ENCODE measurements at regions not wholly inside any gene's neighbourhood (a gene's known extent, or its start where the extent isn't known, plus 50 kb on each side); places are given as distances from the start of the nearest gene placed in this dataset.

DNA sequence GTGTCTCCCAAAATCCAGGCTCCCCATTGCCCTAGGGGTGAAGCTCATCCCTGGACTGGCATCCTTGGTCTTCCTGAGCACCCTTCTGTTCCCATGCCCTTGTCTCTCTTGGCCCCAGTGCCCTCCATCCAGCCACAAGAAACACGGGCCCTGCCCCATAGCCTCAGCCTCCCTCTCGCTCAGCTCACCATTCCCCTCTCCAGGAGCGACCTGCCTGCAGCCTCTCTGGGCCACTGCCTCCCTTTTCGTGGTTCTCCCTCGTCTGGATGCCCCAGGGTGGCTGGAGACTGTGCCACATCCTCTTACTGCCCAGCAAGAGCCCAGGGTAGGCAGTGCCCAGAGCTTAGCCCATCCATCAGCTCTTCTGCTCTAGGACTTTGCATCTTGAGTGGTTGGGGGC, 532.1 kb downstream of the TBC1D22A start:
- no peak for DNase-seq

DNA sequence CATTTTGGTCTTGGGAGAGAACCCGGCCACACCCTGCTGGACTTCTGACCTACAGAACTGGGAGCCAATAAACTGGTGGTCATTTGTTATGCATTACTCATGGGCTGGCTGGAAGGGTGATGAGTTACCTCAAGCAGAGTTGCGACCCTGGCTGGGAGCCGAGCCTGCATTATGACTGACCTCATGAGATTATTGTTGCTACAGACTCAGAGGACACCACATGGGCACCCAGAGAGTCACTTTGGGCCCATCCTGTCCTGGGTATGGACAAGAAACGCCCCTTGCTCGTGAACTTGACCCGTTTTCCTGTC, 531.7 kb downstream of the TBC1D22A start:
- no peak for DNase-seq

DNA sequence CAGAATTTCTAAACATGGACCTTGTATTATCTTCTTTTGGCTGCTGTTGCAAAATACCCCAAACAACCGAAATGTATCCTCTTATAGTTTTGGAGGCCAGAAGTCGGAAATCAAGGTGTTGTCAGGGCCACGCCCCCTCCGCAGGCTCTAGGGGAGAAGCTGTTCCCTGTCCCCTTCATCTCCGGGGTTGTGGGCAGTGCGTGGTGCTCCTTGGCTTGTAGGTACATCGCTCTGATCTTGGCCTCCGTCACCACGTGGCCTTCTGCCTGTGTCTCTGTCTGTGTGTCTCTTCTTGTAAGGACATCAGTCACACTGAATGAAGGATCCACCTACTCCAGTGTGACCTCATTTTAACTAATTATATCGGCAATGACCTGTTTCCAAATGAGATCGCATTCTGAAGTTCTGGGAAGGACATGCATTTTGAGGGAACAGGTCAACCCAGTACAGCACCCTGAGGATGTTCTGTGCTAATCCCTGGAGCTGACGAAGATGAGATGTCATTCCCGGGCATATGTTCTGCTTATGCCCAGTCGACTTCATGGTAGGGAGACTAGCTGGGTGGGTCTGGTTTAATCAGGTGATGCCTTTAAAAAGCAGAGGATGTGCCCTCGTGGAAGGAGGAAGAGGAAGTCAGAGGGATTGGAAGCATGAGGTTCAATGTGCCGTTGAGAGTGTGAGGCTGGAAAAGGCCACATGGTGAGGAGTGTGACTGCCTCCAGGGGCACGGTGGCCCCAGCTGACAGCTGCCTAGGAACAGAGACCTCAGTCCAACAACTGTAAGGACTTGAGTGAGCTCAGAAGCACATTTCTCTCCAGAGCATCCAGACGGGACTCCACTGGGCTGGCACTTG, 531.1 kb downstream of the TBC1D22A start:
- no peak for DNase-seq

DNA sequence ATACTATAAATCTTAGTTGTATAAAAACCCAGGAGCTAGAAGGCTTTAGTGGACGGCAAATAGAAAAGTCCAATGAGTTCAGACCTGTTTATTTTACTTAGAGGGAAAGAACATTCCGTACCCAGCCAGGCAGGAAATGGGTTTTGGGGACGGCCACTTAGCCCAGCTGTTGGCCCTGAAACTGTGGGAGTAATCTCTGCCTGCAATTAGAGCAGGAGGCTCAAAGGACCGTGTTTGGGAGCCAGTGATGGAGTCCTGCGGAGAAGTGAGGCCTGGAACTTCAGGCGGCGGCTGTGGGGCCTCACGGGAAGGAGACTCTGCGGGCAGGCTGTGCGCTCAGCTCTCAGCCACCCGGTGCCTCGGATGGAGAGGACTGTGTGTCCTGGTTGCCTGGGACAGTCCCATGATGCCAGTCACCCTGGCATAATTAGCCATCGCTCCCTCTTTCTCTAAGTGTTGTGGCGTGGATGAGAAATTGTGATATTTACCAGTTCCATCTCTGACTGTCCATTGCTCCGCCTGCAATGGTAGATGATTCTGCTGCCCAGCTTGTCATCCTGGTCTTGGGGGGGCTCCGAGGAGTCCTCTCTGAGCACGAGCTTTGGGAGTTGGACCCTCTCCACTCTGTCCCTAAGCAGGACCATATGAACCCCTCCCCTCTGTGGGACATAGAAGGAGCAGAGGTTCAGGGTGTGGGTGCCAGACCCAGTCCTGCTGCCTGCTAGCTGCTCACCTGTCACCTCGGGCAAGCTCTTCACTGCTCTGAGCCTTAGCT, 530.3 kb downstream of the TBC1D22A start:
- DNase-seq = no peak

DNA sequence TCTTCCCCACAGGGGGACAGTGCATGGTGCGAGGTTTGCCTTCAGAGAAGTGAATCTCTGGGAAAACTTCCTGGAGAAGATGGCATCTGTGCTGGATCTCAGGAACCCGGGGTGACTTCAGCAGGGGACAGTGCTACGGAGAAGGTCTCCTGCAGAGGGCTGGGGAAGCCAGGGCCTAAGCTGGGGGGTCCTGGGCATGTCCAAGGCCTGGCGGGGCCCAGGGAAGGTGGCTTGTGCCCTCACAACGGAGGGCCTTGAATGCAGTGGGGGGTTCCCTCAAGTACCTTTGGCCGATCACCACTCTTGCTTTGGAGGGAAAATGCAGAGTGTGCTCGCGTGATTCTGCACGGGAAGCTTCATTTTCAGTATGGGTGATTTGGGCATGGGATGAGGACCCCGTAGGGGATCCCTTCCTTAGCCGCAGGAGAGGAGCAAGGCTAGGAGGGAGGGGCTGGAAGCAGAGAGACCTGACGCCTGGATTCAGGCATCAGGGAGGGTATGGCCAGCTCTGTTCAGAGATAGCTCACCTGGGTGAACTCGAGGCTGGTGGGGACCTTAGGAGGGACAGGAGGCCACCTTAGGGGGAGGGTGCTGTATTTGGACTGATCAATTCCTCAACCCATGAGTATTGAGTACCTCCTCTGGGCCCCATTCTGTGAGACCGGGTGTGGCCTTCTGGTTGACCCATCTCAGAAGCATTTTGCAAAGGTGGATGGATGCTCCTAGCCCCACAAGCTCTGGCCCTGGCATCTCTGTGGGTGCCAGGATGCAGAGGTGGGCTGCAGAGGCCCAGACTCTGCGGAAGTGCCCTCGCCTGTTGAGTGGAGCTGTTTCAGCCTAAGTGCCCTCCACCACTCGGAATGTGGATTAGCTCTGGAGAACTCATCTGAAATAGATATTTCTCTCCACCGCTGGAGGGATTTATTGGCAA, 529.4 kb downstream of the TBC1D22A start:
- DNase-seq = no peak

DNA sequence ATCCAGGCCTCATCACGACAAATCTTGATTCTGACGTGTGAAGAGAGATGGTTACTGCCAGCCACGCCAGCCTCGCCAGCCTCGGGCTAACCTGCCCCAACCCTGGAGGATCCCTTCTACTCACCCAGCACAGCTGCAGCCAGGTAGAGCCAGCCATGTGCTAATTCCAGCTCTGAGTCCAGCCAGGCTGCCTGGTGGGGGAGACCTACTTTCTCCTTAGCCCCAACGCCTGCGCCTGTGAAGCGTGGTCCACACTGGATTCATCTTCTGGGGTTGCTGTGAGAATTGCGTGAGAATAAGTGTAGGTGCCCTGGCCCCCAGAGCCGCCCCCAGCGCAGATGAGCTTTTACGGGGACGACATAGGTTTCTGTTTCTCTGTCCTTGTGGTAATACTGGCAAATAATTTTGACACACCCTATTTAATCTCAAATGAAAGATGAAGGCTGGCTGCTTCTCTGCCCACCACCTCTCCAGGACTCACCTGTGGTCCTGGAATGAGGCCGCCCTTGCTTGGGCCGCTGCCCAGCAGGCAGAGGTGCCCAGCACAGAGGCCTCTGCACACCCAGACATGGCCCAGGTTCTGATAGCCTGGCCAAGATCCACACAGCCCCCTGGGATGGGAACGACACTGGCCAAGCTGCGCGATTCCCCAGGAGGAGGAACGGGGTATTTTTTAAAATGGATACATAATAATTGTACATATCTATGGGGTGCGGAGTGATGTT, 528.4 kb downstream of the TBC1D22A start:
- no peak for DNase-seq

DNA sequence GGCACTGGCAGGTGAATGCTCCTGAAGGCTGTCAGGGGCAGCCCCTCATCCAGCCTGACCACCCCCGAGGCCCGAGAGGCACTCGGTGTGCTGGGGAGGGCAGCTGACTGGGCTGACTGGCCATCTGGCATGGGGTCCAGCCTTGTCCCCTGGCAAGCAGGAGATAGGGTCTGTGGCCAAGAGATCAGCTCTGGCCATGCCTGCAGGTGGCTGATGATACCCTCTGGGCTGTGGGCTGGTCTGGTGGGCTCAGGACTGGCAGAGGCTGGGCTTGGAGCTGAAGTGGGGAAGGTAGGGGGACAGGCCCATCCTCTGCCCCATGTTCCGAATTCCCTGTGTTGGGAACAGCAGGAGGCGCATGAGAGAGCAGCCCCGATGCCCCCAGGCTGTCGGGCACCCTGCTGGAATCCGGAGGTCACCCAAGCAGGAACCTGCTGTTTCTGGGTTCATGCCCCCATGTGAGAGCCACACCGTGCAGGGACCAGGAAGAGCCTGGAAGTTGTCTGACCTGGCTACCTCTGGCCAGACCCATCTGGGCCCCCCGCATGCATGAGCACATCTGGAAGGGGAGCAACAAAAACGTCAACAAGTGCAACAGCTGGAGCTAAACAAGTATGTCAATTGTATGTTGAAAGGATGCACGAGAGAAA, 527.0 kb downstream of the TBC1D22A start:
- no peak for DNase-seq

DNA sequence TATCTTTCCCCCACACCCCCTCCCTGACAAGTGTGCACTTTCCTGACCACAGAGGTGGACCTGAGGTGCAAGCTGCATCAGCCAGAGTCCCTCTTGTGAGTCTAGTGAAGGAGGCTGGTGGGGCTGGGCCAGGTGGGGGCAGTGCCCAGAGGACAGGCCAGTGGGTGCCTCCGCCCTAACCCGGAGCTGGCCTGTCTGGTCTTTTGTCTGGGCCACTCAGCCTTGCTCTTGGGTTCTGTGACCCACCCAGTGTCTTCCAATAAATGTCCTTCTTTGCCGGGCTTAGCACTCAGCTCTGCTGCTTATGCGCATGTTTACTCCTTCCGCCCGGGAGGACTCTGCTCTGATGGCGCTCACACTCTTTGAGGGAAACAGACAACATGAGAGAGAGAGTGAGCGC, 526.2 kb downstream of the TBC1D22A start:
- DNase-seq = no peak

DNA sequence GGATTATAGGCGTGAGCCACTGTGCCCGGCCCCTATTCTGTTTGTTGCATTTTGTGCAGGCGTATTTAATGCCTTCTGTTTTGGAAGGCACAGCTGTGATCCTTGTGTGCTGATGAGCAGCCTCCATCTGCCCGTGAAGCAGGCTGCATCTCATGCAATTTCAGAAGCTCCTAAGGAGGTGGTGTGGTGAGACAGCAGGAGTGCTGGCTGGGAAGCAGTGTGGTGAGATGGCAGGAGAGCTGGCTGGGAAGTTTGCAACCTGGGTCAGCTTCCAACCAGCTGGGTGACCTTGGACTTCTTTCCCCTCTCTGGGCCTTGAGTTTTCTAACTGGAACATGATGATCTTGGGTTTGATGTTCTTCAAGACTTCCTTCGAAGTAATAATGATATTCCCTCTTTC, 525.1 kb downstream of the TBC1D22A start:
- DNase-seq = no peak

DNA sequence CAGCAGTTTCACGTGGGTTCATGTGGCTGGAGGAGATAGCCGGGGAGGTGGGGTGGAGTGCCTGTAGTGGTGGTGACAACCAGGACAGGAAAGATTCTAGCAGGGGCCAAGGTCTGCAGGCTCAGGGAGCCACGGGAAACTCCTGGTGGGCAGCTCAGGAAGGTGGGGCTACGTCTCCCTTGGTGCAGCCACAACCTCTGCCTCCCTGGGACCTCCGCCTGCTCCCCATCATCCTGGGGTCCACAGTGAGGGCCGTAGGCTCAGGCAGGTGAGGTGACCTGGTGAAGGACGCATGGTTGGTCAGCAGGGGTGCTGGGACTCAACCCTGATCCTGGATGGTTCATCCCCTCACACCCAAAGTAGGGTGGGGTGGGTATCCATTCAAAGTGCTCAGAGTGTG, 524.1 kb downstream of the TBC1D22A start:
- no peak for DNase-seq

DNA sequence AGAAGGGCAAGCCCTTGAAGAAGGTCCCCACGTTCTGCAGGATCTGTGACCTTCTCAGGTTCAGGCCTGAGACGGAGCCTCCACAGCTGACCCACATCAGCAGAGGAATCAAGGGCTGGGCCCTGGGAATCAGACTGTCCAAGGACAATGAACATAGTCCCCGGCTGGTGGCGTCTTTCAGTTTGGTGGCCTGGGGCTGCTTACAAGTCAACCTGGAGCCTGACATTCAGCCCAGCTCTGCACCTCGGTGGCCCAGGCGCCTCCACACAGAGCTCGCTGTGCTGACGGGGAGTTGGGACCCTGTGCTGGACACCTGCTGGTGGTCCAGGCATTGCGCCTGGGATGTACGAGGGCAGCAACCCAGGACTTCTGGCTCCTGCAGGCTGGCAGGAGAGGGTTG, 523.5 kb downstream of the TBC1D22A start:
- DNase-seq = no peak

DNA sequence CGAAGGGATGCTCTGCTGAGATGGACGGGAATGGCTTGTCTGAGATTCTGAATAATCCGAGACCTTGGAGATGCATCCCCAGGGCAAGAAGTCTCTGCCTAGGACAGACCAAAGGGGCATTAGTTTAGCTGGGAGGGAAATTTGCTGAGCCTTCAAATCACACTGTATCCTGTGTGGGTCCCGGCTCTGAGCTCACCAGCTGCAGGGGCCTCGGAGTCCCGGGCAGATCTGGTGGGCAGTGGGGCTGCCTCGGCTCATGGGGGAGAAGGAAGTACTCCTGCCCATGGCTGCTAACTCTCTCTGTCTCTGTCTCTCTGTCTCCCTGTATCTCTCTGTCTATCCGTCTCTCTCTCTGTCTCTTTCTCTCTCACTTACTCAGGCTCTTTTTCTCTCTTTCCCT, 522.4 kb downstream of the TBC1D22A start:
- DNase-seq = no peak

DNA sequence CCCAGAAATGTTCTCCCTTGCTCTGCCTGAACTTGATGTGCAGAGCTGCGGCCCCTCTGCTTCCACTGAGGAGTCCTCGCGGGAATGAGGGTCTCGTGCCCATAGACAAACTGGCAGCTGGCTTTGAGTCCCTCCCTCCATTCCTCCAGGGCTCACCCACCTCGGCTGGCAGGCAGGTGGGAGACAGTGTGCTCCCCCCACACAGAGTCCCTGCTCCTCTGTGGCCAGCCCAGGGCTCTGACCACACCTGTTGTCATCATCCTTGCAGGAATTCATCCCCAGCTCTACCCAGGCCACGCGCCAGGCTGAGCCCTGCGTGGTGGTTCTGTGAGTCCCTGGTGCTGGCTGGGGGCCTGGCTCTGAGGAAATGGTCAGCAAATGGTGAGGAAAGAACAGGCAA, 521.9 kb downstream of the TBC1D22A start:
- no peak for DNase-seq

DNA sequence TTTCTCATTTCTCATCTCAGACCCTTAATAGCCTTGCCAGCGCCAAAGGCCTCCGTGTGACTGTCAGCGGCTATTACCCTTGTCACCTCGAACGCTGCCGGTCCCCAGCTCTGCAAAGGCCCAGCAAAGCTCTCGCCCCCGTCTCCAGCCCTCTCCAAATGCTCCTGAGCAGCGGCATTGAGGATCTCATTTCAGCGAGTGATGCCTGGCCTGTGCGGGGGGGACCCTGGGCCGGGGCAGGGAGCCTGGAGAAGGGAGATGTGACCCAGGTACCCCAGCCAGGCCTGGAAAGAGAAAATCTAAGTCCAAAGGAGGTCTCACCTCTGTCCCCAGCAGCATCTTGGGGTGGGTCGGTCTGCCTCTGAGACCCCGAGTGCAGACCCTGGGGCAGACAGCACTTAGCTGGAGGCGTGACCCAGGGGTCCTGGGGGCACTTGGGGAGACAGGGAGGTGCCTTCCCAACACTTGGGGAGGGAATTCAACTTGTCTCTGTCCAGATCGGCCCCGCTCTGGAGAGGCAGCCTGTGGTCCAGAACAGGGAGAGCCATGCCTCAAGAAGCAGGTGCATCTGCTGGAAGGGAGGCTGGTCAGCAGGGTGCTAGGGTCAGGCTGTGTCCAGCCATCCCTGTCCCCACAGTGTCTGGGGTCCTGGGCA, 521.3 kb downstream of the TBC1D22A start:
- DNase-seq = no peak

DNA sequence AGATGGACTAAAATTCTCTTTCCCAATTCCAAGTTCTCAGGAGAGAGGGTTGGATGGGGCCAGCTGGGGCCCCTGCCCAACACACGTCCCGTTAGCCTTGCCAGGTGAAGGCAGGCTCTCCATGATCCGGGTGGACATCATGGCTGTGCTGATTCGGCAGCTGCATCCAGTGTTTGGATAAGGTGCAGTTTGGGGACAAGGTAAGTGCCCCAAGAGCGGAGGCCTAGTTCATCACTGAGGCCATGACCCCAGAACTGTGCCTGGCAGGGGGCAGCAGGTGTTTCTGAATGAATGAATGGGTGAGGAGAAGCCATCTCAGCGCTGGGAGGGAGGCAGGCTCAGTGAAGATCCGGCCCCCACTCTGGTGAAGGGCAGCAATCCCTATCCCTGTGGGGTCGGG, 520.4 kb downstream of the TBC1D22A start:
- DNase-seq = no peak

DNA sequence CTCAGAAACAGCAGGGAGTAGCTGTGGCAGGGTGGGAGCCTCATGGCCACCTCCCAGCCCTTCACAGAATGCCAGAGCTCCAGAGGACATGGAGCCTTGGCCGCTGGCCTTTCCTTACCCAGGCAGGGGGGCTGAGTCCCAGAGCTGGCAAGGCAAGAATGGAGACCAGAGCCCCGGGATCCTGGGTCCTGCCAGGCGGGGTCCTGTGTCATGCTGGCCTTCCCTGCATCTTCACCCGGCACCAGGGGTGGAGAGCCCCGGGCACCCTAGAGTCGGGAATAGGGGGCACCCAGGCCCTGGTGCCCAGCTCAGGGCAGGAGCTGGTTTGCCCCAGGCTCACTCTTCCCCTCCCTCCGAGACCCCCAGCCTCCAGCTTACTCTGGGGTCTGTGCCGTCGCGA, 519.9 kb downstream of the TBC1D22A start:
- no peak for DNase-seq

DNA sequence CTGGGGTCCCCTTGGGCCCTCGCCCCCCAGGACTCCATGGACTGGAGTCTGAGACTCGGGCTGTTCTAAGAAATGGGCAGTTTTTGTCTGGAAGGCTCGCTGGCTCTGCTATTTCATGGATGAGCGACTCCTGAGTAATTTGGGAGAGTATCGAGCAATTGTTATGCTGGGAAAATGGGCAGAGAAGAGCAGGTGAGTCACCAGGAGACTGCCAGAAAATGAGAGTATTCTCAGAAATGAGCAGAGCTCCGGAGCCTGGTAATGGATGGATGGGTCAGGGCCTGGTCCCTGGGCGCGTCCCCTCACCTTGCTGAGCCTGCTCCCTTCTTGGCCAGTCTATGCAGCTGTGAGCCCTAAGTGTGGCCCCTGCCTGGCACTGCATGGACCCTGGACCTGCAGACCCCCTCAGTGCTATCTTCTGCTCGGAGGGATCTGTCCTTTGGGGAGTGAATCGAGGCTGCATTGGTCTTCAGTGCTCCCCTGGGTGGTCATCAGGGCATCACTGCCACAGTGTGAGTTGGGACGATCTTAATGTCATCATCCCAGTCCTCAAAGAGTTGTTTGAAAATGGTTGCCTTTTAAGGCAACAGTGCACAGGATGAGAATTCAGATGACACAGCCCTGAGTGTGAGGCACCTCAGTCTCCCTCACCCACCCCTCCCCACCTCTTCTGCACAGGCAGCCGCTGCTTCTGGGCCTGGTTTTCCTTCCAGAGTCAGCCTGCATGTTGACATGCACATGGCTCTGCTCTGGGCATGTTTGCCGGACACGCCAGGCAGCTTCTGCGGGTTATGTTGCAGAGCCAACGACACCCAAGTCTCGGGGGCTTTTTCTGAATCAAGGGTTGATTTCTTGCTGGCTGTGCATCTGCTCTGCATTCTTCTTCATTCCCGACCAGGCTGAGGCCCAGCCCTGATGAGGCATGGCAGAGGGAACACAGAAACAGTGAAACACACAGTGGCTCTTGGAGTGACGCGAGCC, 519.0 kb downstream of the TBC1D22A start:
- DNase-seq = no peak

DNA sequence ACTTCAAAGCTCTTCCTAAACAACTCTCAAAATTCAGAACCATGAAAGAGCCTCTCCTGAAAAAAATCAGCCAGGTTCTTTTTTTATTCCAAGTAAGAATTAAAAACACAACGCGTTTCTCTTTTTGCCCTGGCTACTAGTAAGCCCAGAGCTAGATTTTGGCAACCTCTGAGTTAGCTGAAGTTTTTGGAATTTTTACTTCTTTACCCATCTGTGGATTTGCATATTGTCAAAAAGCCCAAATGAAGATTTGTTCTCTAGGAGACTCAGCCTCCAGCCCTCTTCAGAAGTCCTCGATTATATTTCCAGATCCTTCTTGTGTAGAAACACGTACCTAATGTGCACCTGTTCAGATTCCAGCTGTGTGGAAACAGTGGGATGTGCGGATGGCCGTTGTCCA, 517.9 kb downstream of the TBC1D22A start:
- DNase-seq = no peak

DNA sequence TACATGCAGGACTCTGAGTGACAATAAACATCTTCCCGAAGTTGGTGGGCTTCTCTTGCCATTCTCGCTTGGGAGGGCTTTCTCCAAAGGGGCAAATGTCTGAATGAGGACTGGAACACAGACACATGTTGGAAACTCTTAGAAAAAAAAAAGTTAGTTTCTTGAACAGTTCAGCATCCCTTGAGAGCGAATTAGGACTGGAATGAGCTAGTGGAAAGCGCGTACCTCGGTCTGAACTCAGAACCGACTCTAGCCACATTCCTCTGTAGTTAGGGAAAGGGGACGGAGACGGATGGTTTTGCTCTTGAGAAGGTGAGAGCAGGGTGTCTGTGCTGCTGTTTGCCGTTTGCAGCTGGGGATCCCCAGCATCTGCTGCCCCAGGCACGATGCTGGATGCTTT, 517.3 kb downstream of the TBC1D22A start:
- no peak for DNase-seq

DNA sequence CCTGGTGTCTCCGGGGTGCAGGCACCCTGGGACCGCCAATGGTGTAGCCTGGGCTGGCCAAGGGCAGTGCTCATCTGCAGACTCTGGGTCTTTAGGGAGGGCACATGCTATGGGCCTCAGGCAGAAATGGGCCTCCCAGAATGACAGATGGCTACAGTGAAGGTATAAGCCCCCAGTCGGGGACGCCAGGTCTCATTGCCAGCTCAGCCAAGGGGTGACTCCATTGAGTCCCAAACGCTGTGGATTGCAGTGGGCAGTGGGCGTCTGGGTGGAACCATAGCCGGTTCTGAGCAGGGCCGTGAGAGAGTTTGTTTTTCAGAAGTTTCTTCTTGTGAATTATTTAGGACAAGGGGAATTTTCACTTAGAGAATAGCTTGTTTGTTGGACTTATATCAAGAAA, 516.9 kb downstream of the TBC1D22A start:
- no peak for DNase-seq
